ENCODE measurements at regions not wholly inside any gene's neighbourhood (a gene's known extent, or its start where the extent isn't known, plus 50 kb on each side); places are given as distances from the start of the nearest gene placed in this dataset.

GRCh38 chr7:153509768-153510167 is 542.4 kb upstream of the DPP6 start:
- H3K36me3 ChIP-seq (ENCODE audit: insufficient read depth, low read length) = no peaks in the 10 kb centered on the region
- no peaks in the 10 kb centered on the region for H3K9me2 ChIP-seq (ENCODE audit: insufficient read depth, low read length)
- no TSS peak for BruUV-seq (replicated peaks)
- H3K9me3 ChIP-seq (ENCODE audit: low read length) = no peaks in the 10 kb centered on the region
- no peak overlapping the region for H2AFZ ChIP-seq (ENCODE audit: low read length)
- H3K4me1 ChIP-seq (ENCODE audit: insufficient read depth, low read length, poor library complexity, severe bottlenecking) = no peaks in the 10 kb centered on the region
- ChIA-PET POLR2A (no interaction called here), CTCF (ENCODE audit: unreplicated experiment) (no interaction called here)
- TF ChIP-seq CTCF (conservative IDR thresholded peaks at IDR 0.05; ENCODE audit: low read length) = no peak
- no peak for TF ChIP-seq EZH2phosphoT487 (IDR thresholded peaks at IDR 0.05; ENCODE audit: borderline replicate concordance, low read depth, low read length)
- no peaks in the 10 kb centered on the region for H3K79me2 ChIP-seq (ENCODE audit: insufficient read depth, low read depth, low read length)
- intact Hi-C loops (cut with micrococcal nuclease; ENCODE audit: unreplicated experiment) = no loop called here
- H4K20me1 ChIP-seq (ENCODE audit: insufficient read depth, low read length) = no peaks in the 10 kb centered on the region
- no peak overlapping the region for H3K4me3 ChIP-seq (ENCODE audit: low read depth, low read length, poor library complexity, severe bottlenecking)
- H3K4me2 ChIP-seq (ENCODE audit: low read length) = no peak overlapping the region
- no peak overlapping the region for H3K27ac ChIP-seq (ENCODE audit: low read depth, low read length, poor library complexity, severe bottlenecking)
- no peak for DNase-seq (ENCODE audit: low spot score)

DNA sequence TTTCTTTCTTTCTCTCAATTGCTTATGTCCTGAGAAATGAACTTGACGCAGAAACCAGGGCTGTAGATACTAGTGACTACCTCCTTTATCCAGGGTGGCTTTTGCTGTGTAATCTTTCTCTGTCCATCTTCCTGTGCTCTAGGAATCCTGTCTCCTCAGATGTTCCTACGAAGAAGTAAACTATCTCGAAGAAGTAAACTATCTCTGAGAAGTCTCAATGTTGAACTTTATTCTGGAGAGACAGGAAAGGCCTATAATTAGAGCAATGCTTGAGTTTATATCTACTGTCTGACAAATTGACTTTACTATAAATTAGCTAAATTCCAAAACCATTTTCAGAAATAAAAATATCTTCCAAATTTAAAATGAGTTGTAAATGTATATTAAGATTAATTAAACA is 541.5 kb upstream of the DPP6 start:
- no peak overlapping the region for H3K4me2 ChIP-seq (ENCODE audit: low read length)
- no peaks in the 10 kb centered on the region for H3K9me3 ChIP-seq (ENCODE audit: low read length)
- TF ChIP-seq EZH2phosphoT487 (IDR thresholded peaks at IDR 0.05; ENCODE audit: borderline replicate concordance, low read depth, low read length) (no peak), CTCF (conservative IDR thresholded peaks at IDR 0.05; ENCODE audit: low read length) (no peak)
- no peak overlapping the region for H2AFZ ChIP-seq (ENCODE audit: low read length)
- DNase-seq (ENCODE audit: low spot score) = no peak
- no peaks in the 10 kb centered on the region for H4K20me1 ChIP-seq (ENCODE audit: insufficient read depth, low read length)
- H3K9me2 ChIP-seq (ENCODE audit: insufficient read depth, low read length) = no peaks in the 10 kb centered on the region
- intact Hi-C loops (cut with micrococcal nuclease; ENCODE audit: unreplicated experiment) = no loop called here
- no peaks in the 10 kb centered on the region for H3K4me1 ChIP-seq (ENCODE audit: insufficient read depth, low read length, poor library complexity, severe bottlenecking)
- no peak overlapping the region for H3K4me3 ChIP-seq (ENCODE audit: low read depth, low read length, poor library complexity, severe bottlenecking)
- POLR2A ChIA-PET = interaction anchor here (0.6 kb wide), 1 partner anchor 299 kb away, joined by 3 read pairs; no protein-coding TSS in a partner anchor
- no peak overlapping the region for H3K27ac ChIP-seq (ENCODE audit: low read depth, low read length, poor library complexity, severe bottlenecking)
- H3K36me3 ChIP-seq (ENCODE audit: insufficient read depth, low read length) = no peaks in the 10 kb centered on the region
- no peaks in the 10 kb centered on the region for H3K79me2 ChIP-seq (ENCODE audit: insufficient read depth, low read depth, low read length)
- CTCF ChIA-PET (ENCODE audit: unreplicated experiment) = no interaction called here
- BruUV-seq (replicated peaks) = no TSS peak

- POLR2A ChIA-PET = no interaction called here
- Histone ChIP-seq H3K79me2 (ENCODE audit: insufficient read depth, low read depth, low read length) (no peaks in the 10 kb centered on the region), H3K27ac (ENCODE audit: low read depth, low read length, poor library complexity, severe bottlenecking) (no peak overlapping the region), H4K20me1 (ENCODE audit: insufficient read depth, low read length) (no peaks in the 10 kb centered on the region), H3K4me2 (ENCODE audit: low read length) (no peak overlapping the region), H3K36me3 (ENCODE audit: insufficient read depth, low read length) (no peaks in the 10 kb centered on the region), H3K9me3 (ENCODE audit: low read length) (no peaks in the 10 kb centered on the region), H3K4me3 (ENCODE audit: low read depth, low read length, poor library complexity, severe bottlenecking) (no peak overlapping the region), H3K9me2 (ENCODE audit: insufficient read depth, low read length) (no peaks in the 10 kb centered on the region), H2AFZ (ENCODE audit: low read length) (no peak overlapping the region), H3K4me1 (ENCODE audit: insufficient read depth, low read length, poor library complexity, severe bottlenecking) (no peaks in the 10 kb centered on the region)
- TF ChIP-seq CTCF (conservative IDR thresholded peaks at IDR 0.05; ENCODE audit: low read length) (no peak), EZH2phosphoT487 (IDR thresholded peaks at IDR 0.05; ENCODE audit: borderline replicate concordance, low read depth, low read length) (no peak)
- BruUV-seq (replicated peaks) = no TSS peak
- CTCF ChIA-PET (ENCODE audit: unreplicated experiment) = no interaction called here
- intact Hi-C loops (cut with micrococcal nuclease; ENCODE audit: unreplicated experiment) = no loop called here
- no peak for DNase-seq (ENCODE audit: low spot score)
These were observed 538.2 kb upstream of the DPP6 start for GRCh38 chr7:153514032-153514431.
